ENCODE measurements at regions not wholly inside any gene's neighbourhood (a gene's known extent, or its start where the extent isn't known, plus 50 kb on each side); places are given as distances from the start of the nearest gene placed in this dataset.

- no peak for DNase-seq (ENCODE audit: low spot score)
Observed at GRCh38 chr12:130258863-130259262, 78.8 kb upstream of the PIWIL1 start.

GRCh38 chr12:130263025-130263424 lies 74.7 kb upstream of the PIWIL1 start:
- DNase-seq (ENCODE audit: low spot score): no peak

GRCh38 chr12:130263996-130264395 lies 73.7 kb upstream of the PIWIL1 start:
- no peak for DNase-seq (ENCODE audit: low spot score)

- no peak for DNase-seq (ENCODE audit: low spot score)
Observed at GRCh38 chr12:130266751-130267150, 70.9 kb upstream of the PIWIL1 start.

GRCh38 chr12:130280231-130280630 lies 57.5 kb upstream of the PIWIL1 start:
- DNase-seq (ENCODE audit: low spot score): no peak

- no peak for DNase-seq (ENCODE audit: low spot score)
Observed at GRCh38 chr12:130280742-130281141, 56.9 kb upstream of the PIWIL1 start.

- no peak for DNase-seq (ENCODE audit: low spot score)
Observed at GRCh38 chr12:130281153-130281799, 56.4 kb upstream of the PIWIL1 start.

GRCh38 chr12:130286041-130286440 lies 51.6 kb upstream of the PIWIL1 start:
- no peak for DNase-seq (ENCODE audit: low spot score)

- no peak for DNase-seq (ENCODE audit: low spot score)
Observed at GRCh38 chr12:130286741-130287440, 50.8 kb upstream of the PIWIL1 start.

All from ureter (tissue), 1 donor.